Breast epithelium (tissue), 4 donors: ENCODE measurements at regions not wholly inside any gene's neighbourhood (a gene's known extent, or its start where the extent isn't known, plus 50 kb on each side); places are given as distances from the start of the nearest gene placed in this dataset.

Experiments used
- DNase-seq, 2 donors: peaks; one replicate each; pipeline ENCODE4 v3.0.0-alpha.2; 2019; ENCODE audit warnings: low spot score in 2 of 2
- H3K27ac ChIP-seq, 2 donors: fragments of 200-600 bp; sonication (generic) in 1 of 2; one replicate each; pipeline ENCODE4 v1.5.1; 2016 to 2019; ENCODE audit warnings: mild to moderate bottlenecking in 1 of 2
- H3K27me3 ChIP-seq, 2 donors: fragments of 200-600 bp; sonication (generic) in 1 of 2; one replicate each; pipeline versions ENCODE4 v1.5.1 to v1.6.0; 2017 to 2019; ENCODE audit warnings: control low read depth in 1 of 2, mild to moderate bottlenecking in 1 of 2
- H3K36me3 ChIP-seq: fragments of 200-600 bp; one replicate; pipeline ENCODE4 v1.5.1; 2019
- H3K4me1 ChIP-seq, 2 donors: fragments of 200-600 bp; sonication (generic); one replicate each; pipeline ENCODE4 v1.5.1; 2016 to 2019; ENCODE audit warnings: control low read depth in 1 of 2
- H3K4me3 ChIP-seq, 3 donors: fragments of 200-600 bp; sonication (generic); 1 replicate in 2 of 3; 2 replicates in 1 of 3; pipeline ENCODE4 v1.5.1; 2016 to 2019; ENCODE audit warnings: mild to moderate bottlenecking in 3 of 3, moderate library complexity in 2 of 3
- H3K9me3 ChIP-seq, 2 donors: fragments of 200-600 bp; sonication (generic) in 1 of 2; one replicate each; pipeline ENCODE4 v1.5.1; 2016 to 2019; ENCODE audit warnings: control low read depth in 1 of 2
- CTCF ChIP-seq, 3 donors: fragments of 450-650 bp; IDR thresholded peaks; one replicate each; pipeline ENCODE4 v1.5.1; 2016 to 2017; ENCODE audit warnings: antibody characterized with exemption in 3 of 3, mild to moderate bottlenecking in 3 of 3, moderate library complexity in 3 of 3
- POLR2A ChIP-seq: fragments of 450-650 bp; IDR thresholded peaks from one replicate; pipeline ENCODE4 v1.6.1; 2016; ENCODE audit warnings: antibody characterized with exemption, mild to moderate bottlenecking, moderate library complexity
- POLR2AphosphoS5 ChIP-seq, 3 donors: sonication (generic); formaldehyde crosslinking; IDR thresholded peaks; one replicate each; pipeline ENCODE4 v1.6.1; 2017; ENCODE audit warnings: antibody characterized with exemption in 3 of 3
- intact Hi-C: fragments of 100-400 bp; cut with DNase I; formaldehyde crosslinking; loops from one replicate; pipeline ENCODE4 v1.15.1; 2023; ENCODE audit warnings: low total_unique reads

GRCh38 chr1:185409345-185409744 lies 92.3 kb upstream of the IVNS1ABP start:
- Histone ChIP-seq H3K9me3 (no peaks in the 10 kb centered on the region), H3K36me3 (no peaks in the 10 kb centered on the region), H3K27me3 (no peaks in the 10 kb centered on the region), H3K27ac (no peak overlapping the region), H3K4me3 (no peak overlapping the region), H3K4me1 (no peaks in the 10 kb centered on the region)
- TF ChIP-seq POLR2AphosphoS5 (IDR thresholded peaks at IDR 0.05) (no peak), POLR2A (no peak), CTCF (IDR thresholded peaks at IDR 0.05) (no peak)
- intact Hi-C loops = no loop called here
- DNase-seq = no peak

GRCh38 chr1:185408700-185409270 lies 91.7 kb upstream of the IVNS1ABP start:
- no peaks in the 10 kb centered on the region for H3K9me3 ChIP-seq
- H3K4me3 ChIP-seq = no peak overlapping the region
- H3K36me3 ChIP-seq = no peaks in the 10 kb centered on the region
- intact Hi-C loops = no loop called here
- no peaks in the 10 kb centered on the region for H3K27me3 ChIP-seq
- no peak overlapping the region for H3K27ac ChIP-seq
- DNase-seq = no peak
- no peak for TF ChIP-seq POLR2A
- TF ChIP-seq POLR2AphosphoS5 (IDR thresholded peaks at IDR 0.05) = no peak
- TF ChIP-seq CTCF (IDR thresholded peaks at IDR 0.05) = no peak
- no peaks in the 10 kb centered on the region for H3K4me1 ChIP-seq

GRCh38 chr1:185406691-185407009 lies 89.6 kb upstream of the IVNS1ABP start:
- Histone ChIP-seq H3K27ac (no peak overlapping the region), H3K27me3 (no peaks in the 10 kb centered on the region), H3K9me3 (no peaks in the 10 kb centered on the region), H3K4me3 (no peak overlapping the region), H3K36me3 (no peaks in the 10 kb centered on the region), H3K4me1 (no peaks in the 10 kb centered on the region)
- intact Hi-C loops = no loop called here
- no peak for DNase-seq
- TF ChIP-seq POLR2A (no peak), CTCF (IDR thresholded peaks at IDR 0.05) (no peak), POLR2AphosphoS5 (IDR thresholded peaks at IDR 0.05) (no peak)

- Histone ChIP-seq H3K27me3 (no peaks in the 10 kb centered on the region), H3K27ac (no peak overlapping the region), H3K9me3 (no peaks in the 10 kb centered on the region), H3K4me1 (no peaks in the 10 kb centered on the region), H3K36me3 (no peaks in the 10 kb centered on the region), H3K4me3 (no peak overlapping the region)
- DNase-seq = no peak
- intact Hi-C loops = no loop called here
- no peak for TF ChIP-seq POLR2A
Observed at GRCh38 chr1:185406006-185406690, 89.1 kb upstream of the IVNS1ABP start.

GRCh38 chr1:185404907-185405568 lies 88.0 kb upstream of the IVNS1ABP start:
- H3K4me1 ChIP-seq = no peaks in the 10 kb centered on the region
- no peak overlapping the region for H3K27ac ChIP-seq
- no peak for DNase-seq
- no peaks in the 10 kb centered on the region for H3K27me3 ChIP-seq
- H3K9me3 ChIP-seq = no peaks in the 10 kb centered on the region
- peak overlapping the region in 2 of 3 donors; percentile 30 to 31 for H3K4me3 ChIP-seq
- intact Hi-C loops = no loop called here
- no peak for TF ChIP-seq POLR2AphosphoS5 (IDR thresholded peaks at IDR 0.05)
- no peak for TF ChIP-seq CTCF (IDR thresholded peaks at IDR 0.05)
- TF ChIP-seq POLR2A = no peak
- H3K36me3 ChIP-seq = no peaks in the 10 kb centered on the region
